NCI-H526 (cell line): ENCODE measurements at regions not wholly inside any gene's neighbourhood (a gene's known extent, or its start where the extent isn't known, plus 50 kb on each side); places are given as distances from the start of the nearest gene placed in this dataset.

ENCODE experiments used
- DNase-seq, 2 experiments: peaks; one replicate each; lab custom pipeline; 2025; lab: John Stamatoyannopoulos, UW

DNA sequence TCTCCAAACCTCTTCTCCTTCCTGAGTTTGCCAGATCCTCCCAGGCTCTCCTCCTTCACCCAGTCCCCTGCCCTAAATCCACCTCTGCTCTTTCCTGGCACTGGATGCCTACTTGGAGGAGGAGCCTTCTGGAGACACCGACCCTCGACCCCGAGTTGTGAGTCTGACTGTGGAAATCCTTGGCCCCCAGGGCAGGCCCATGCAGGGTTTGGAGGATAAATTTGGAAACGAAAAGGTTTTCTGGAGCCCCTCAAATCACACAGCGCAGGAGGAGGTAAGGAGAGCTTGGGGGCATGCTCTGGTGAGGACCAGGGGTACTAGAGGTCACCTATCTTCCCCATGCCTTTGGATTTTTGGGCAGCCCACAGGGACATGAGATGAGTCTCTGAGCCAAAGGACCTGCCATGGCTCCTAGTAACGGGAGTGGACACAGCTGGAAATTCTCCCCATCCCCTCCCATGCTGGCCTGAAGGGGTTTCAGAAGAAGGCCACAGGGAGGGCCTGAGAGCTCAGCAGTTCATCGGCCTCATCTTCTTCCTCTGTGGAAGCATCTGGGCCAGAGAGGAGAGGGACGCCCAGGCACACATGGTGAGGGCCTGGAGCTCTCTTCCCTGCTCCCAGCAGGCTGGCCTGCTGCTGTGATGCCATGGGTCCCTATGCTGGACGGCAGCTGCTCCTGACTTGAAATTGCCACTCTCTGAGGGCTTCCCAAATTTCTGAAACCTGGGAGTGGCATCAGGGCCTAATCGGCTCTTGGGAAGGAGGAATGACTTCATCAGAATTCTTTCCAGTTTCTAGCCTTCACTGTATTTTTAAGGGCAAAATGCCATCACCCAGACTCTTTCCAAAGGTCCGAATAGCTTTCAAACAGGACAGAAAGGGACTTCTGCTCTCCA, 68.6 kb upstream of the ITGA11 start:
- no peak for DNase-seq

DNA sequence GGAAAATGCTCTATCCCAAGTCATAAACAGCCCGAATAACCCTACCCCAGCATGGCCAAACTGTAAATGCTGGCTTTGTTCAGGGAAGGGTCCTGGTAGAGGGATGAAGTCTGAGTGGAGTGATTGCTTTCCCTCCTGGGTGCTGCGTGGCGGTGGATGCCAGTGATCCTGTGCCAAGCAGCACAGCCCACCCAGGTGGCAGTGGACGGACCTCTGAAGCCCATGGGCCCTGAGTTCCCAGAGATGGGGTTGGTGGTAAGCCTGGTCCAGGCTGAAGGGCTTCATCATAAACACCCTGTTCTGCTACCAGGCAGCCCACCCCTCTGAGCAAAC, 69.3 kb upstream of the ITGA11 start:
- no peak for DNase-seq

DNA sequence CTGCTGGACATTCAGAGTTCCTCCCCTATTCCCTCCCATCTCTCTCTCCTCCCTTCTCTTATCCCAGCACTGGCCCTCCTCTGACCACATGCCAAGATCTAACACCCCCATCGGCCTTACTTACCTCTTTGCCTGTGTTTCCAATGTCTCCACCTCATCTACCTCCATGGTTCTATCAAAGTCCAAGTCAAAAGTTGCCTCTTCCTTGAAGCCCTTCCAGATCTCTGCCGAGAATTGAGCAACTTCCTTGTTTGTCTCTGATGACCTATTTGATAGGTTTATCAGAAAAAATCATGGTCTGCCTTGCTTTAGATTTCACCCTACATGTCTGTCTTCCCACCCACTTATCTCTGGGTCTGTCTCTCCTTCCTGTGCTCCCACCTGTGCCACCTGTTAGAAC, 69.7 kb upstream of the ITGA11 start:
- DNase-seq, result no peak

DNA sequence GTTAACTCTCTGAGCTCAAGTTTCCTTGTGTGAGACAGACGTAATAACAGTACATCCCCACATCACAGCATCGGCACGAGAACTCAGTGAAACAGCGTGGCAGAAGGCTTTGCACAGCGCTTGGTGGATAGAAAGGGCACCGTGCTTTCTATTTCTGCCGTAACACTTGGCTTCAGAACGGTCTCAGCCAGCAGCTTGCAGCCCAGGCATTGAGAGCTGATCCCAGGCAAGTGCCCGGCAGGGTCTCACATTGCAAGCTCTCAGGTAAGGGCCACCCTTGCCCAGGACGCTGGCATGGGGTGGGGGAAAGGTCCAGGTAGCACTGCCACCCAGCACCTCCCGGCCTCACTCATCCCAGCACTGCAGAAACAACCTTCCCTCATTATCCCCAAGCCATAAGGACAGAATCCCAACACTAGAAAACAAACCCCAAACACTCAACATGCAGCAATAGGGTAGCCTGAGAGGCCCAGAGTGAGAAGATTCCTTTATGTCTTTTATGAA, 70.5 kb upstream of the ITGA11 start:
- DNase-seq, result no peak

DNA sequence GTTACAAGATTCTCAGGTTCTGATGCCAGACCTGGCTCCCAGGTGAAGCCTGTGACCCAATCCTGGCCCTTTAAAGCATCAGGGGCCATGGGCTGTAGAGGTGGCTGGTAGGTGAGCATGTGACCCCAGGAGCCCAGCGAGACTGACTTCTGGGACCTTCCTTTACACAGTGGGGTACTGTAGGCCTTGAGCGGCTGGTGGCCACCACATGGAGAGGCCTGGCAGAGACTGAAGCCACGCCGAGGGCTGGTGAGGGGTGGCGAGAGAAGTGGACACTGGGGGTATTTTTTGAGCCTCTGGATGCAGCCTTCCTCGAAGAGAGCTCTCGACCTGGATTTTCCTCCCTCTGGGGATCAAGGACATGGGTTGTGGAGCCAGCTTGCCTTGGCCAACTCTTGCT, 71.2 kb upstream of the ITGA11 start:
- no peak for DNase-seq

DNA sequence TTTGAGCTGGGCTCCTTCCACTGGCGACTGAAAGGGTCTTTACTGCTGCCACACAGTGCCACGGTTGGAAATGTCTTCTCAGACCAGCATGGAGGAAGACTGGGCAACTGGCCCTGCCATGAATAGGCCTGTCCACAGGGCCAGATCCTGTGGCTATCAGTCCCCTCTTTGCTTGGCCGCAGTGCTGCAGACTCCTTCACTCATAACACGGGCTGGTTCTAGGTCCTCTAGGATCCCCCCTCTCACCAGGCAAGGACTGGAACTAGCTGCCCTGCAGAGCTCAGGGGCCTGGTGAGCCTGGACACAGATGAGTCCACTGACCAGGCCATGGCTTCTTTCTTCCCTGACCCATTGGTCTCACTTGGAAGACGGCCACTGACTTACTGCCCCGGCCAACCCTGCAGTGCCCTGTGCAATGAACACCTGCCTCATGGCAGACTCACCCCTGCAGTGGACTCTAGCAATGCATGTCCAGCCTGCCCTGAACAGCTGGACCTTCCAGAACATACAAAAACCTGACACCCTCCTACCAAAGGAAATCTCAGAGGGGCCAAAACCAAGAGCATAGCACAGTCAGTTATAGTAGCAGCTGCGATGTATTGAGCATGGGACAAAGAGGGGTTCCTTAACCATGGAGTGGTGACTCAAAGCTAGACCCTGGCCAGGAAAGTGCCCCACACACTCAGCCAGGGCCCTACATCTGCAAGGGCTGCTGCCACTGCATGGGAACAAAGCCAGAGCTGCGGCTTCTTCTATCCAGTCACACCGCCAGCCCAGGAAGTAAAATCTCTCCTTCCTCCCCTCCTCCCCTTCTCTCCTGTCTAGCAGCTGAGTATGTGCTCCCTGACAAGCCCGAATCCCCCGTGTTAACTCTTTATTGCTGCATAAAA, 72.1 kb upstream of the ITGA11 start:
- no peak for DNase-seq

DNA sequence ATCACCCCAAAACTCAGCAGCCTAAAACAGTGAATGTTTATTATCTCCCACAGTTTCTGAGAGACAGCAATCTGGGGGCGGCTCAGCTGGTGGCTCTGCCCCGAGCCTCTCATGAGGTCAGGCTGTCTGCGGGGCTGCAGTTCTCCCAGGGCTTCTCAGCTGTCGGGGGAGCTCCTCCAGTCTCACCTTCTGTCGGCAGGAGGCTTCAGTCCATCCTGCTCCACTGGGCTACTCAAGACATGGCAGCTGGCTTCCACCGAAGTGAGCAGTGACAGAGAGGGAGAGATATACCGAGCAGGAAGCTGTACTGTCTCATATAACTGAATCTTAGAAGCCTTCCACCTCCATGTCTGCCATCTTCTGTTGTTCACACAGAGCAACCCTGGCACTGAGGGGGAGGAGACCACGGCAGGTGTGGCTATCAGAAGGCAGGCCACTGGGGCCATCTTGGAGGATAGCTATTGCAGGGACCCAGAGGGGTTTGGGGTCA, 72.8 kb upstream of the ITGA11 start:
- no peak for DNase-seq

DNA sequence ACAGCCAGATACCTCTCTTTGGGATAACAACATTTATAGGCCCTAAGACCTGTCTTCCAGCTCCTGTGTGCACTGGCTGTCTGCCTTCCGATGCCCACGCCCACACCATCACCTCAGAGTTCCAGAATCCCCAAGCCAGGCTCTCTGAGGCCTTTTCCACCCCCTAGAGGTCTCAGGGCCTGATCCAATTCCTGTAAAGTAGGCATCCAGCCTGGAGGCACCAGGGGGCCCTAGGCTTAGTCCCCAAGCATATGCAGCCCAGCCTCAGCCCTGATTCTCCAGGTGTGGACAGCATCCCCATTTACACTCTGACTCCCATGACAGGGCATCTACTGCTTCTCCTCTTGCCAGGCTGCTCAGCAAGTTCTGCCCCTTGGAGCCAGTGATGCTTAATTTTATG, 72.7 kb upstream of the CORO2B start:
- no peak for DNase-seq

DNA sequence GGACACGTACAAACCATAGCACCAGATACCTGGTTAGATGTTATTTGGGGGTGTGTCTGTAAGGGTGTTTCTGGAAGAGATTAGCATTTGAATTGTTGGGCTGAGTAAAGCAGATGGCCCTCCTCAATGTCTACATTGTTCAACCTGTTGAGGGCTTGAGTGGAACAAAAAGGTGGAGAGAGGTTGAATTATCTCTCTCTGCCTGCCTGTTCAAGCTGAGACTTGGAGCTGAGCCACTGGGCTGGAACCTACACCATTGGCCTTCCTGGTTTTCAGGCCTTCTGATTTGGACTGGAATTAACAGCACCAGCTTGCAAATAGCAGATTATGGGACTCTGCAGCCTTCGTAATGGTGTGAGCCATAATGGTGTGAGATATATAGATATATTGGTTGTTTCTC, 71.3 kb upstream of the CORO2B start:
- DNase-seq, result no peak

DNA sequence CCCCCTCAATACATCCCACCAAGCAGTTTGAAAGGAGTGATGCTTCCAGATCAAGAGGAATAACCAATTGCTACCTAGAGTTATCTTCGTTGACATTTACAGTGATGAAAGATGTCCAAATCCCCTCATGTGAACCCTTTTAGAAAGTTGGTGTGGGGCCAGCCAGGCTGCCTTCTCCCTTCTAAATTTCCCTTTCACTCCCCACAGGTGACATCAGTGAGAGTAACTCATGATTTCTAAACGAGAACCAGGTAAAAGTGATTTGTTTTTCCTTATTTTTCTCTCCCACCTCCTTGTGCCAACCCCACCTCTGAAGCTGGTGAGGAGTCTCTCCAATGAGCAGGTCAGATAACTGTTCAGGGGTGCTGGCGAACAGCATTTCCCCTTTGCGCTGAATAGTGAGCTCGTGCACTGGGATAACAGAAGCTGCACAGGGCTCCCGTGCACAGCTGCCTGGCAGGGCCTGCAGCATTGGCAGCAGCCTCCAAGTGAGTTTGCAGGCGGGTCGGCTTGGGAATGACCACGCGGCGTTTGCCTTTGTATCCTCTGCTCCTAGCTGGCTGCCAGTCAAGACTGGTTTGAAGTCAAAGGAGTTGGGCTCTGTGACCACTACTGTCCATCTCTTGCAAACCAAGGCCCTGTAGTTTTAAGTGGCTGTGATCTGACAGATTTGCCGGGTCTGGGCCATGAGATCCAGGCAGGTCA, 70.2 kb upstream of the CORO2B start:
- DNase-seq, result no peak

DNA sequence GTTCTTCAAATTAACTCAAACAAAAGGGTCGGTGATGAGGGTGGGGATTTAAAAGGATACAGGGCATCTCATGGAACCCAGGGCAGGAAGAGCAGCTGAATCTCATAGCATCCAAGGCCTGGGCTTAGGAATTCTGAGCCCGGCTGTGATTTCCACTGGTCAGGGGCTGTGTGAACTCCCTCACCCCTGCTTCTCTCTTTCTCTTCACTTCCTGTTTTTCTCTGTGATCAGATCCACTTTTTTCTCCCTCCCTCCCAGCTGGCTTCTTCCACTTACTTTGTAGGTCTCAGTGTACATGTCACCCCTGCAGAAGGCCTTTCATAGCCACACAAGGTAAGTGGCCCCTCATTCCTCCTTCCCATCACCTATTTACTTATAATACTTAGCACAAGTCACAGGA, 68.2 kb upstream of the CORO2B start:
- no peak for DNase-seq

DNA sequence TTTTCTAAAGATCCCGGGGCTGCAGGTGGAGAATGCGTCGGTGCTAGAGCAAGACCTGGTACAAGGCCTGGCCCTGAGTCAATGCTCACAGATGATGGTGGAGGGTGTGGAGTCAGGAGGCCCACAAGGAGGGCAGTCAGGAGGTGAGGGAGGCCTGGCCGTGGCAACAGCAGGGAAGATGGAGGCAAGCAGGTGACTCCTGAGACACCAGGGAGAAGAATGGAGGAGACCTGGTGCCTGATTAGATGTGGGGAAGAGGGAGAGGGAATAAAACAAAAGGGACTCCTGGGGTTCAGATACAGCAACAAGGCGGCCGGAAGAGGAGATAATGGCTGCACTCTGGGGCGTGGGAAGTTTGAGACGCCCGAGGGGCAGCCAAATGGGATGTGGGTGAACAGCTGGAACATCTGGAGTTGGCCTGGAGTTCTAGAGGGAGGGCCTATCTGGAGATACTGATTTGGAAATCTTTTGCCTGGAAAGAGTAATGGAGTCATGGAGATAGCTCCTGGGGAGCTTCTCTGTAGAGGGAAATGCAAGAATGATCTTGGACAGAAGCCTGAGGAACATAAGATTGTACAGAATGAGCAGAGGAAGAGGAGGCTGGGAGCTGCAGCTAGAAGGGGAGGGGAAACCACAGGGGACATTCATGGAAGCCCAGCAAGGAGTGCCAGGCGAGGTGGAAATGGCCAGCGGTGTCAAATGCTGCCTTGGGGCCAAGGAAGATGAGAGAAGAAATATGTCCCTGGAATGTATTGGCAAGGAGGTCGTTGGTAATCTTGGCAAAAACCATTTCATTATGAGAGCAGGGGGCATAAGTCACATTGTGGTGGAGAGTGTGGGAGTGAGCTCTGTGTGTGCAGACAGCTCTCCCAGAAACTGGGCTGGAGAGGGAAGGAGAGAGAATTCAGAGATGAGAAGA, 67.5 kb upstream of the CORO2B start:
- DNase-seq, result no peak

DNA sequence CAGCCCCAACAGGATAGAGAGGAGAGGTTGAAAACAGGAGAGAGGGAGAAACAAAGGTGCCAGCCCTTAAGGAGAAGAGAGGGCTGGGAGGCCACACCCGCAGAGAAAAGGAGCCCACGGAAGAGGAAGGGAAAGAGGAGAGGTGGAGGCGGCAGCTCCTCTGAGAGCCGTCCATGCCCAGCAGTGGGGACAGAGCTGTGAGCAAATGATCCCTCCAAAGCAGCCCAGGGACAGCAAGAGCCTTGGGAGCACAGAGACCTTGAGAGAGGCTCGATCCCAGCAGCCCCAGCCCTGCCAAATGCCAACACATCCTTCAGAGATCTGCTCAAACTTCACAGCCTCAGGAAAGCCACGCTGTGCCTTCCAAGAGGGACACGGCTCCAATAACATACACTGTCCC, 66.7 kb upstream of the CORO2B start:
- DNase-seq, result no peak

DNA sequence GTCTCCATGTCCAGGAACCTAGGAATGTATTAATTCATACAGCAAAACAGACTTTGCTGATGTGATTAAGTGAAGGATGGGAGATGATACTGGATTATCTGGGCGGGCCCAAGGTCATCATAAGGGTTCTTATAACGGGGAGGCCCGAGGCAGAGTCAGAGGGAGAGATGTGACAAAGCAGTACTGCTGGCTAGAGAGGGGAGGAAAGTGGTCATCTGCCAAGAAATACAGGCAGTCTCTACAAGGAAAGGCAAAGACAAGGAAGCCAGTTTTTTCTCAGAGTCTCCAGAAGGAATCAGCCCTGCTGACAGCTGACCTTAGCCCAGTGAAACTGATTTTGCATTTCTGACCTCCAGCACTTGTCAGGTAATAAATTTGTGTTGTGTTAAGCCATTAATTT, 66.2 kb upstream of the CORO2B start:
- DNase-seq, result no peak

DNA sequence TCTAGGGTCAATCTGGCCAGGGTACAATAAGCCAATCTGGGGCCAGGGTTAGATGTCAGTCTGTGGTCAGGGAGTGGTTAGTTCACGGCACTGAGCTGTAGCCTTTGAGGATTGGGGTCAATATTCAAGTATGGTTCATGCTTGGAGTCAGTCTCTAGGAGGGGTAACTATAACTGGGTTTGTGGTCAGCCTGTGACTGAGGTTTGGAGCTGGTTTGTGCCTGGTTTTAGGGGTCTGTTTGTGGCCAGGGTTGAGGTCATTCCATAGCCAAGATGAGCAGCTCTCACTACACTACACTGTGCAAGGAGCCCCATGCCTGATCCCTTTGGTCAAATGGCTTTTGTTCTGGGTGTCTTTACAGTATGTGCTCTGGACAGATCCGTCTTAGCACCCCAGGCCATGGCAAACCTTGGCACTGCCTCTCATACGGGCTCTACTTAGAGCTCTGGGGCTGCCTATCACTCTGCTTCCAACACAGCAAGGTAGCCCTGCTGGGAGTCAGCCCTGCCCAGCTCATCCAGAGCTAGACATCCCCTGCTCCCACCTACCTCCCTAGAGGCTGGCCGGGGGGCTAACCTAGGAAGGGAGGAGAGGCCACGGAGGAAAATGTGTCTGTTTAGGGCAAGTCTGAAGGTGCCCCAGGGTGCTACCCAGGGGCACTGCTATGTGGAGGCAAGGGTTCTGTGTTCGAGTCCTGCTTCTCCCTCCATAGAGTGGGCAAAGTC, 63.3 kb upstream of the CORO2B start:
- DNase-seq, result no peak

DNA sequence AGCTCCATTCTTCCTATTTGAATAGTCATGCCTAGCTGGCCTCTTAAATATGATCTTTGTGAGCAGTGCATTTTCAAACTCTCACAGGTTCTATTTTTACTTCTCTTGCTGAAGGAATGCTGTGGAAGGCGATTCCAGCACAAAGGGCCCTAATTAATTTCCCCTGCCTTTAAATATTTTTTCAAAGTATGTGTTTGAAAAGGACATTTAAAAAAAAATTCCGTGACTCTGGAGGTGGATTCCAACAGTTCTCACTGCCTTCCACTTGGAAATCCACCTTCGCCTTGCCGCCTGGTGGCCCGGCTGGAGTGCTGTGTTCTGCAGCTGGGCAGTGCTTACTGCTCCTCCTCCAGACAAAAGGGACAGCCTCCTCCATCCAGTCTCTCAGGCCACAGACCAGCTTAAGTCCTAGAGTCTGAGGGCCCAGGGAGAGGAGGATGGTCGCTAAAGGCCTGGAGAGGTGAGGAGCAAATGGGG, 61.5 kb upstream of the CORO2B start:
- DNase-seq, result no peak

DNA sequence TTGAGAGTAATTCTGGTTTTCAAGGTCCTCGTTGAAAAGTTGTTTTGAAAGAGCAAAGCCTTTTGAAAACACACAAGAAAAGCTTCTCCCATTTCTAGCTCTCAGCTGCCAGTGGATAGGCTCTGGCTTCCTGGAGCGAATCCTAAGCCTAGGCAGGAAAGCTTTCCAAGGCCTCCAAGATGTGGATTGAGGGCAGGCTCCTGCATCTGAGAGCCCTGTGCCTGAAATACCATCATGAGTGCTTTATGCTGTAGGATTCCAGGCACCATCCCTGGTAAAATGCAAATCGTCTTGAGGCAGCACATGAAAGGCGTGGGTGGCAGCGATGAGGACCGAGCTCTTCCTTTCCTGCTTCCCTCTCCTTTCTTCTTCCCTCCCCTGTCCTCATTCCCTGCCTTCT, 60.7 kb upstream of the CORO2B start:
- DNase-seq, result peak; percentile 16 to 58

DNA sequence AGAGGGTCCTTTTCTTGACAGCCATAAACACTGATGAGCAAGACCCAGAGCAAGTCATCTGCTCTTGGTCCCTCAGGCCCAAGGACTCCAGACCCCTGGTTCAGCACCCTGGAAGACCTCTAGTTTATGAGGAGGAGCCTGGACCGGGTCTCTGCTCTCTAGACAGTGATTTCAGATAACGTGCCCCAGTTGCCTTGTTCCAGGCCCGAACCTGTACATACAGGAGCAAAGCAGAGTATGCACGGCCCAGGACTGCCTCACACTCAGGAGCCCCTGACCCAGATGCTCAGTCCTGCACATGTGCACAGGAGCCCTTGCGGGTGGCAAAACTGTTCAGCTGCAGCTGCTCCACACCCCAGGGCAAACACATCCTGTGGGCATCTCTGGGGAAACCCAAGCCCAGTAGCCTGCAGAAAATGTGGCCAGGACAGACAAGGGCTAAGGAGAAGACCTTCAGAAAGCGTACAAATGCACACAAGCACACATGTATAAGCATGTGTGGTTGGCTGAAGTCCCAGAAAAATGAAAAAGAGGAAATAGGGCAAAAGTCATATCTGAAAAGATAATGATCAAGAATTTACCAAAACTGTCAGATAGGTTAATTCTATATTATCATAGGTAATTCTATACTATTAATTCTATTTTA, 59.9 kb upstream of the CORO2B start:
- no peak for DNase-seq

DNA sequence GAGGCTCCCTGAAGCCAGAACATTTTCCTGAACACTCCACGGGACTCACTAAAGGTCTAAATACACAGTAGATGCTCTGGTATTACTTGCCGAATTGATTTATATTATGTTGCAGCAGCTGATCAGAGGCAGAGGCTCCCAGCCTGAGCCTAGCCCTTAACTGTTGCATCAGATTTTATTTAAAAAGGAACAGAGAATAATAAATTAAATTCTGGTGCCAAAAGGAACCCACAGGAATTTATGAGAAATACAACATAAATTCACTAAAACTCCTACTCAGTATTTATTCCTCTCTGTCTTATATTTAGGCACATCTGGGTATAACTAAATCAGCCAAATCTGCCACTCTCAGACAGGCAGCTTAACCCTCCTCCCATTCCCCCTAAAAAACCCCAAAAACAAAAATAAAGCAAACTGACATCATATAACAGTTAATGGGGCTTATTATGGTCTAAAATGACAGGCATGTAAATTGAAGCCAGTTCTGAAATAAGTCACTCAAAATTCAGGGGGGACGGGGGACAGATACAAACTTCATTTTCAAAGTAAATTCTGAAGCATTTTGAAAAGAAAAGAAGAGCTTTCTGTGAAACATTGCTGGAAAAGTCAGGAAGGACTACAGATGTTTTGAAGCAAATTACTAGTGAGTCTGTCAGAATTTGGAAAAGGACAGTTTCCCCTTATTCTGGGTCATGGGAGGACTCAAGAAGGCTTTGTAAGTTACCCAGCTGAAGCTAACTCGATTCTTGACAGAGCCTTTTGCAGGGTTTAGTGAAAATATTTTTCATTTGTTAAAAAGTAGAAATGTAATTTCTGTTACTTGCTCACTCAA, 53.8 kb upstream of the CORO2B start:
- DNase-seq, result no peak
